Stimulated activated CD4-positive, alpha-beta T cell treated with anti-CD3 and anti-CD28 coated beads, TNF-alpha, amount 100 ng/mL, for 4 hours (primary cell): ENCODE measurements at regions not wholly inside any gene's neighbourhood (a gene's known extent, or its start where the extent isn't known, plus 50 kb on each side); places are given as distances from the start of the nearest gene placed in this dataset.

ENCODE experiments used
- DNase-seq, 3 experiments: peaks; one replicate each; pipeline ENCODE4 v3.0.0-alpha.2; 2020; ENCODE audit warnings: low read depth in 3 of 3

GRCh38 chr11:115933564-115933963 is 429.3 kb upstream of the CADM1 start:
- DNase-seq, result no peak

- DNase-seq, result no peak
Observed at GRCh38 chr11:115931548-115932083, 427.4 kb upstream of the CADM1 start.

- DNase-seq, result no peak
Observed at GRCh38 chr11:115930886-115931547, 426.8 kb upstream of the CADM1 start.

GRCh38 chr11:115930291-115930690 is 426.1 kb upstream of the CADM1 start:
- DNase-seq, result no peak

- no peak for DNase-seq
Observed at GRCh38 chr11:115929618-115930129, 425.5 kb upstream of the CADM1 start.

- no peak for DNase-seq
Observed at GRCh38 chr11:115928811-115929210, 424.6 kb upstream of the CADM1 start.

GRCh38 chr11:115927823-115928329 is 423.7 kb upstream of the CADM1 start:
- DNase-seq, result no peak

- no peak for DNase-seq
Observed at GRCh38 chr11:115926601-115927000, 422.4 kb upstream of the CADM1 start.

- no peak for DNase-seq
Observed at GRCh38 chr11:115926138-115926537, 421.9 kb upstream of the CADM1 start.

- no peak for DNase-seq
Observed at GRCh38 chr11:115925568-115926090, 421.4 kb upstream of the CADM1 start.

GRCh38 chr11:115924744-115925567 is 420.7 kb upstream of the CADM1 start:
- no peak for DNase-seq

GRCh38 chr11:115922876-115923275 is 418.7 kb upstream of the CADM1 start:
- no peak for DNase-seq

- no peak for DNase-seq
Observed at GRCh38 chr11:115921986-115922385, 417.8 kb upstream of the CADM1 start.

- DNase-seq, result no peak
Observed at GRCh38 chr11:115921540-115921939, 417.3 kb upstream of the CADM1 start.

GRCh38 chr11:115920841-115921480 is 416.7 kb upstream of the CADM1 start:
- no peak for DNase-seq

- no peak for DNase-seq
Observed at GRCh38 chr11:115920092-115920461, 415.9 kb upstream of the CADM1 start.

GRCh38 chr11:115919341-115920091 is 415.3 kb upstream of the CADM1 start:
- DNase-seq, result no peak

GRCh38 chr11:115918576-115918975 is 414.4 kb upstream of the CADM1 start:
- DNase-seq, result no peak

GRCh38 chr11:115916608-115917007 is 412.4 kb upstream of the CADM1 start:
- DNase-seq, result no peak

GRCh38 chr11:115912484-115912945 is 408.3 kb upstream of the CADM1 start:
- no peak for DNase-seq
